ENCODE measurements at regions not wholly inside any gene's neighbourhood (a gene's known extent, or its start where the extent isn't known, plus 50 kb on each side); places are given as distances from the start of the nearest gene placed in this dataset.

GRCh38 chr11:96664110-96664509 is 274.3 kb downstream of the JRKL start:
- TF ChIP-seq SP1 (CRISPR knock-in tag; IDR thresholded peaks at IDR 0.05) (no peak), ARID3A (IDR thresholded peaks at IDR 0.05; ENCODE audit: borderline replicate concordance, low read depth, low read length) (no peak), HDAC3 (IDR thresholded peaks at IDR 0.05; ENCODE audit: borderline replicate concordance, partially characterized antibody) (no peak), MYNN (IDR thresholded peaks at IDR 0.05) (no peak), MYNN (CRISPR knock-in tag; IDR thresholded peaks at IDR 0.05) (no peak), CBX8 (IDR thresholded peaks at IDR 0.05; ENCODE audit: borderline replicate concordance, extremely low read depth, low read depth, low read length, poor library complexity, severe bottlenecking) (no peak), PHB2 (IDR thresholded peaks at IDR 0.05; ENCODE audit: low read depth) (no peak), GTF3C2 (IDR thresholded peaks at IDR 0.05; ENCODE audit: borderline replicate concordance, extremely low read depth, insufficient read length) (no peak), ZNF655 (CRISPR knock-in tag; IDR thresholded peaks at IDR 0.05) (no peak), NCOR1 (IDR thresholded peaks at IDR 0.05) (no peak), ZZZ3 (IDR thresholded peaks at IDR 0.05) (no peak), KLF13 (tag; IDR thresholded peaks at IDR 0.05; ENCODE audit: borderline replicate concordance, low read depth) (no peak), THRB (CRISPR knock-in tag; conservative IDR thresholded peaks at IDR 0.05) (no peak), ZNF583 (CRISPR knock-in tag; IDR thresholded peaks at IDR 0.05) (no peak)
- DNase-seq (ENCODE audit: extremely low read depth in 1 of 4, low spot score in 3 of 4) (no peak), FAIRE-seq (no peak), ATAC-seq (no peak)
- H3K27me3 ChIP-seq (ENCODE audit: control insufficient read depth in 2 of 2, insufficient read depth in 2 of 2, low read length in 2 of 2): no peaks in the 10 kb centered on the region
- POLR2A ChIA-PET: no interaction called here
- no peak overlapping the region for H3K4me3 ChIP-seq
- H2AFZ ChIP-seq (ENCODE audit: low read depth, low read length): no peak overlapping the region
- WGBS (ENCODE audit: insufficient coverage, low coverage, missing lambda C conversion rate): 16% methylated on average over 2 of the region's 2 CpGs
- H3K27ac ChIP-seq (ENCODE audit: extremely low read depth, low read depth, low read length): no peak overlapping the region
- no peak overlapping the region for H3K4me2 ChIP-seq (ENCODE audit: insufficient read depth, low read length)
- H3K9ac ChIP-seq (ENCODE audit: insufficient read depth in 1 of 2, low read depth in 2 of 2, low read length in 2 of 2): no peak overlapping the region
- H3K79me2 ChIP-seq (ENCODE audit: control insufficient read depth, insufficient read depth, low read length): no peaks in the 10 kb centered on the region
- no peaks in the 10 kb centered on the region for H4K20me1 ChIP-seq (replicated peaks; ENCODE audit: control insufficient read depth, insufficient read depth, low read length)
- intact Hi-C loops (cut with micrococcal nuclease) (no loop called here), in situ Hi-C loops (cut with MboI) (no loop called here)
- no peaks in the 10 kb centered on the region for H3K9me3 ChIP-seq (replicated peaks; ENCODE audit: control insufficient read depth, insufficient read depth, low read depth, low read length)
- no TSS peak for BruUV-seq (replicated peaks)
- CTCF ChIA-PET (ENCODE audit: low intra/inter-chr PET ratio): no interaction called here
- peaks cover 0 to 1% of the 10 kb centered on the region in 2 experiments; a peak in 2 of 5 replicates for H3K4me1 ChIP-seq (replicated peaks in 1 of 2; ENCODE audit: control insufficient read depth in 2 of 2, insufficient read depth in 2 of 2, low read length in 2 of 2)
- no peaks in the 10 kb centered on the region for H3K36me3 ChIP-seq (ENCODE audit: control insufficient read depth, insufficient read depth, low read length)
- no peaks in the 10 kb centered on the region for H3K9me1 ChIP-seq (ENCODE audit: control insufficient read depth, insufficient read depth, low read length)

Data from K562 (cell line).